A549 (cell line): ENCODE measurements at regions not wholly inside any gene's neighbourhood (a gene's known extent, or its start where the extent isn't known, plus 50 kb on each side); places are given as distances from the start of the nearest gene placed in this dataset.

Experiments
- ATAC-seq, 2 experiments: fragments of 200-7000 bp in 1 of 2; fragments of >200 bp in 1 of 2; cut with Nextera tagmentation in 1 of 2; cut with Tn5 transposase in 1 of 2; 3 replicates each; pipeline versions ENCODE4 v1.8.0 to v1.9.1; 2018 to 2020; ENCODE audit warnings: mild to moderate bottlenecking in 1 of 2, moderate library complexity in 1 of 2
- CTCF ChIA-PET: fragments of 300-600 bp; sonication (Branson Sonifier 250); formaldehyde crosslinking; extraction: SDS; loops from one replicate; lab custom pipeline; 2021; ENCODE audit warnings: antibody characterized with exemption, inconsistent platforms; lab: Yijun Ruan, JAX
- POLR2A ChIA-PET: fragments of 350-600 bp; formaldehyde crosslinking; extraction: SDS; loops from one replicate; lab custom pipeline; 2021; ENCODE audit warnings: antibody characterized with exemption, inconsistent platforms; lab: Yijun Ruan, JAX
- DNase-seq, 2 experiments: peaks; one replicate each; pipeline versions ENCODE4 v3.0.0 to v3.0.0-alpha.2; 2011 to 2016; ENCODE audit warnings: low read depth in 1 of 2, low spot score in 1 of 2
- FAIRE-seq: peaks from 2 replicates; lab custom pipeline; 2011; peaks lifted over from hg19 to GRCh38; lab: Jason Lieb, UNC
- H3K27ac ChIP-seq, 2 experiments: fragments of >200 bp; sonication (Bioruptor Twin); formaldehyde crosslinking; 3 replicates each; pipeline ENCODE4 v1.5.1; 2016 to 2017
- H3K4me1 ChIP-seq: fragments of >200 bp; sonication (Bioruptor Twin); formaldehyde crosslinking; 3 replicates; pipeline ENCODE4 v1.6.1; 2016
- H3K4me2 ChIP-seq: fragments of >200 bp; sonication (Bioruptor Twin); formaldehyde crosslinking; 3 replicates; pipeline ENCODE4 v1.6.1; 2016
- H3K4me3 ChIP-seq: fragments of >200 bp; sonication (Bioruptor Twin); formaldehyde crosslinking; 3 replicates; pipeline ENCODE4 v1.5.1; 2016
- H3K9me3 ChIP-seq: fragments of >200 bp; sonication (Bioruptor Twin); formaldehyde crosslinking; 3 replicates; pipeline ENCODE4 v1.6.1; 2016
- CBX8 ChIP-seq: fragments of 200-600 bp; sonication (generic); IDR thresholded peaks from 2 replicates; pipeline ENCODE4 v1.6.1; 2016
- CHD2 ChIP-seq: fragments of 150-350 bp; IDR thresholded peaks from 2 replicates; pipeline ENCODE4 v1.6.1; 2014; ENCODE audit warnings: low read length; ENCODE audit not compliant: partially characterized antibody
- EHMT2 ChIP-seq: fragments of 200-600 bp; sonication (generic); IDR thresholded peaks from 2 replicates; pipeline ENCODE4 v1.6.1; 2016; ENCODE audit warnings: antibody characterized with exemption, low read depth, mild to moderate bottlenecking, moderate library complexity
- EP300 ChIP-seq, 2 experiments: fragments of >200 bp; sonication (Bioruptor Twin); formaldehyde crosslinking; IDR thresholded peaks; 2 replicates in 1 of 2; 3 replicates in 1 of 2; pipeline ENCODE4 v1.6.1; 2016 to 2017
- ESRRA ChIP-seq: fragments of 150-350 bp; IDR thresholded peaks from 2 replicates; pipeline ENCODE4 v1.6.1; 2014; ENCODE audit warnings: mild to moderate bottlenecking, low read length, borderline replicate concordance
- GATA3 ChIP-seq: IDR thresholded peaks from 2 replicates; pipeline ENCODE4 v1.6.1; 2012; ENCODE audit warnings: borderline replicate concordance
- HDAC2 ChIP-seq: fragments of 200-600 bp; sonication (generic); IDR thresholded peaks from 2 replicates; pipeline ENCODE4 v1.6.1; 2016
- HEYL ChIP-seq: fragments of 250-450 bp; sonication (Bioruptor Pico); IDR thresholded peaks from 2 replicates; pipeline ENCODE4 v1.8.0; 2021; ENCODE audit warnings: mild to moderate bottlenecking, moderate library complexity
- HOXB5 ChIP-seq: fragments of 250-450 bp; sonication (Bioruptor Pico); IDR thresholded peaks from 2 replicates; pipeline ENCODE4 v1.5.0; 2020; ENCODE audit warnings: mild to moderate bottlenecking, moderate library complexity
- JUN ChIP-seq, 2 experiments: fragments of >200 bp; sonication (Bioruptor Twin); formaldehyde crosslinking; IDR thresholded peaks; 2 replicates in 1 of 2; 3 replicates in 1 of 2; pipeline ENCODE4 v1.6.1; 2016 to 2017
- RAD21 ChIP-seq, 2 experiments: fragments of >200 bp in 1 of 2; sonication (Bioruptor Twin) in 1 of 2; formaldehyde crosslinking in 1 of 2; IDR thresholded peaks in 1 of 2; conservative IDR thresholded peaks in 1 of 2; 2 replicates in 1 of 2; 3 replicates in 1 of 2; pipeline ENCODE4 v1.6.1; 2012 to 2018; ENCODE audit warnings: inconsistent platforms in 1 of 2
- RCOR1 ChIP-seq: fragments of 150-350 bp; IDR thresholded peaks from 2 replicates; pipeline ENCODE4 v1.6.1; 2014; ENCODE audit warnings: antibody characterized with exemption, low read length, low read depth
- RNF2 ChIP-seq: fragments of 200-600 bp; sonication (generic); IDR thresholded peaks from 2 replicates; pipeline ENCODE4 v1.6.1; 2016; ENCODE audit warnings: low read depth, mild to moderate bottlenecking, antibody characterized with exemption, moderate library complexity, borderline replicate concordance
- SREBF2 ChIP-seq: fragments of 450-650 bp; IDR thresholded peaks from 2 replicates; pipeline ENCODE4 v1.6.1; 2014; ENCODE audit warnings: mild to moderate bottlenecking, moderate library complexity
- ZNF302 ChIP-seq: fragments of 250-450 bp; sonication (Bioruptor Pico); IDR thresholded peaks from 2 replicates; pipeline ENCODE4 v1.9.0; 2021; ENCODE audit warnings: inconsistent platforms, mild to moderate bottlenecking, moderate library complexity
- WGBS: methylation state at CpG from one replicate; pipeline ENCODE4 v1.1.6; 2017; ENCODE audit errors: missing lambda C conversion rate; 5-methylcytosine and 5-hydroxymethylcytosine counted together
- TF ChIP-seq, protein P1 (sequence below): fragments of 150-350 bp; IDR thresholded peaks from 2 replicates; pipeline ENCODE4 v1.6.1; 2014; ENCODE audit warnings: low read depth, mild to moderate bottlenecking, low read length
- TF ChIP-seq, protein P2 (sequence below): fragments of >200 bp; sonication (Bioruptor Twin); formaldehyde crosslinking; IDR thresholded peaks from 3 replicates; pipeline ENCODE4 v1.5.1; 2016
- TF ChIP-seq, protein P3 (sequence below): fragments of 450-650 bp; IDR thresholded peaks from 2 replicates; pipeline ENCODE4 v1.6.1; 2014; ENCODE audit warnings: antibody characterized with exemption
- TF ChIP-seq, protein P4 (sequence below): fragments of 250-450 bp; sonication (Bioruptor Pico); IDR thresholded peaks from 2 replicates; pipeline ENCODE4 v1.5.0; 2021; ENCODE audit warnings: mild to moderate bottlenecking, moderate library complexity, borderline replicate concordance
- TF ChIP-seq, protein P5 (sequence below): IDR thresholded peaks from 2 replicates; pipeline ENCODE4 v1.6.1; 2012; ENCODE audit warnings: low read depth, borderline replicate concordance
- TF ChIP-seq, protein P6 (sequence below): IDR thresholded peaks from 2 replicates; pipeline ENCODE4 v1.6.1; 2012
- TF ChIP-seq, protein P7 (sequence below): fragments of >200 bp; sonication (Bioruptor Twin); formaldehyde crosslinking; IDR thresholded peaks from 2 replicates; pipeline ENCODE4 v1.6.1; 2016

DNA sequence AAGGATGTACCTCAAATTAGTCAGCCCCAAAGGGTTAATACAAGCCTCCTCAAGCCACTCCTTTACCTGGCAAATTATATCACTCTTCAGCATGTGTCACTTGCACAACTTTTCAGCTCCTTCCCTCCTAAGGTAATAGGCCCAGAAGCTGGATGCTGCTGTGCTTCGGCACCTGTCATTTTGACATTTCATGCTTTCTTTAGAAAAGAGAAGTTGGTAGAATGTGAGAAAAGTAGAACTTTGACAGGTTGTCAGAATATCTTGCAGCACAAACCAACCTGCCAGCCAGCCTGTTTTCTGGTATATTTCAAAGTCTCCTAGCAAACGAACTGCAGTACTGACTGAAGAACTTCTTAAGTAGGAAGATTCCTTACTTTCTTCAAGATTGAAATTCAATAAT is 2136.9 kb downstream of the MAT2B start:
- no peak overlapping the region for H3K27ac ChIP-seq
- FAIRE-seq (no peak), ATAC-seq (no peak), DNase-seq (no peak)
- H3K4me2 ChIP-seq = no peak overlapping the region
- ChIA-PET CTCF (interaction anchor here (1.2 kb wide), 1 partner anchor 12 kb away, joined by 3 read pairs; no protein-coding TSS in a partner anchor), POLR2A (no interaction called here)
- no peaks in the 10 kb centered on the region for H3K9me3 ChIP-seq
- WGBS = 20% methylated on average over 2 of the region's 2 CpGs
- TF ChIP-seq EP300 (IDR thresholded peaks at IDR 0.05) (no peak), RNF2 (no peak)
- TF ChIP-seq, protein P1, sequence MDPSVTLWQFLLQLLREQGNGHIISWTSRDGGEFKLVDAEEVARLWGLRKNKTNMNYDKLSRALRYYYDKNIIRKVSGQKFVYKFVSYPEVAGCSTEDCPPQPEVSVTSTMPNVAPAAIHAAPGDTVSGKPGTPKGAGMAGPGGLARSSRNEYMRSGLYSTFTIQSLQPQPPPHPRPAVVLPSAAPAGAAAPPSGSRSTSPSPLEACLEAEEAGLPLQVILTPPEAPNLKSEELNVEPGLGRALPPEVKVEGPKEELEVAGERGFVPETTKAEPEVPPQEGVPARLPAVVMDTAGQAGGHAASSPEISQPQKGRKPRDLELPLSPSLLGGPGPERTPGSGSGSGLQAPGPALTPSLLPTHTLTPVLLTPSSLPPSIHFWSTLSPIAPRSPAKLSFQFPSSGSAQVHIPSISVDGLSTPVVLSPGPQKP = no peak
- TF ChIP-seq, protein P2, sequence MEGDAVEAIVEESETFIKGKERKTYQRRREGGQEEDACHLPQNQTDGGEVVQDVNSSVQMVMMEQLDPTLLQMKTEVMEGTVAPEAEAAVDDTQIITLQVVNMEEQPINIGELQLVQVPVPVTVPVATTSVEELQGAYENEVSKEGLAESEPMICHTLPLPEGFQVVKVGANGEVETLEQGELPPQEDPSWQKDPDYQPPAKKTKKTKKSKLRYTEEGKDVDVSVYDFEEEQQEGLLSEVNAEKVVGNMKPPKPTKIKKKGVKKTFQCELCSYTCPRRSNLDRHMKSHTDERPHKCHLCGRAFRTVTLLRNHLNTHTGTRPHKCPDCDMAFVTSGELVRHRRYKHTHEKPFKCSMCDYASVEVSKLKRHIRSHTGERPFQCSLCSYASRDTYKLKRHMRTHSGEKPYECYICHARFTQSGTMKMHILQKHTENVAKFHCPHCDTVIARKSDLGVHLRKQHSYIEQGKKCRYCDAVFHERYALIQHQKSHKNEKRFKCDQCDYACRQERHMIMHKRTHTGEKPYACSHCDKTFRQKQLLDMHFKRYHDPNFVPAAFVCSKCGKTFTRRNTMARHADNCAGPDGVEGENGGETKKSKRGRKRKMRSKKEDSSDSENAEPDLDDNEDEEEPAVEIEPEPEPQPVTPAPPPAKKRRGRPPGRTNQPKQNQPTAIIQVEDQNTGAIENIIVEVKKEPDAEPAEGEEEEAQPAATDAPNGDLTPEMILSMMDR = no peak
- TF ChIP-seq, protein P3, sequence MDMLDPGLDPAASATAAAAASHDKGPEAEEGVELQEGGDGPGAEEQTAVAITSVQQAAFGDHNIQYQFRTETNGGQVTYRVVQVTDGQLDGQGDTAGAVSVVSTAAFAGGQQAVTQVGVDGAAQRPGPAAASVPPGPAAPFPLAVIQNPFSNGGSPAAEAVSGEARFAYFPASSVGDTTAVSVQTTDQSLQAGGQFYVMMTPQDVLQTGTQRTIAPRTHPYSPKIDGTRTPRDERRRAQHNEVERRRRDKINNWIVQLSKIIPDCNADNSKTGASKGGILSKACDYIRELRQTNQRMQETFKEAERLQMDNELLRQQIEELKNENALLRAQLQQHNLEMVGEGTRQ = no peak
- TF ChIP-seq, protein P4, sequence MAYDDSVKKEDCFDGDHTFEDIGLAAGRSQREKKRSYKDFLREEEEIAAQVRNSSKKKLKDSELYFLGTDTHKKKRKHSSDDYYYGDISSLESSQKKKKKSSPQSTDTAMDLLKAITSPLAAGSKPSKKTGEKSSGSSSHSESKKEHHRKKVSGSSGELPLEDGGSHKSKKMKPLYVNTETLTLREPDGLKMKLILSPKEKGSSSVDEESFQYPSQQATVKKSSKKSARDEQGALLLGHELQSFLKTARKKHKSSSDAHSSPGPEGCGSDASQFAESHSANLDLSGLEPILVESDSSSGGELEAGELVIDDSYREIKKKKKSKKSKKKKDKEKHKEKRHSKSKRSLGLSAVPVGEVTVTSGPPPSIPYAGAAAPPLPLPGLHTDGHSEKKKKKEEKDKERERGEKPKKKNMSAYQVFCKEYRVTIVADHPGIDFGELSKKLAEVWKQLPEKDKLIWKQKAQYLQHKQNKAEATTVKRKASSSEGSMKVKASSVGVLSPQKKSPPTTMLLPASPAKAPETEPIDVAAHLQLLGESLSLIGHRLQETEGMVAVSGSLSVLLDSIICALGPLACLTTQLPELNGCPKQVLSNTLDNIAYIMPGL = no peak
- no peak overlapping the region for H3K4me3 ChIP-seq
- no peaks in the 10 kb centered on the region for H3K4me1 ChIP-seq

DNA sequence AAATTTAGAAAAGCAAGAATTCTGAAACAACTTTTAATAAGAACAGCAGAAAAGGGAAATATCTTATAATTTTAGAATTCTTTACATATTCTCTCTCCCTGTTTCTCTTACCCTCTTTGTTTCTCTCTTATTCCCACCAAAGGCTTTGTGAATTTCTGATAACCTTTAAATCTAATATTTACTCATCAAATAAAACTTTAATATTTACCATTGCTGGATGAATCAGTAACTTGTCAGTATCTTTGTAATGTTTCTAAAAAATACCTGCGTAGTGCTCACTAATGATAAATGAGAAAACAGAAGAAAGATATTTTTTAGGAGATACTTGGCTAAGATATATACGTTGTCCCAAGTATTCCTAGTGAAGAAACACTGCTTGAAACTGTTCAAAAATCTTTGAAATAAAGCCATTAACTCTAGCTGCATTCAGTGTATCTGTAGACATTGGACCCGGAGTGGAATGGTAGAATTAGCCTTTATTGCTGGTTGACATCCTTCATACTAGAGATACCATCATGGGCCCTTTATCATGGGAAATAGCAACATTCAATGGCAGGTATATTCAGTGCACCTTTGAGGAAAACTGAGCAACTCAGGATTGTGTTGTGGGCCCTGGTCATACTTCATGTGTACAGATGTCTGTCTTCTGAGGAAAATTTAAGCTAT is 2160.4 kb downstream of the MAT2B start:
- 8% methylated on average over 3 of the region's 3 CpGs for WGBS
- ATAC-seq = no peak
- no peak for FAIRE-seq
- CTCF ChIA-PET = no interaction called here
- no peak overlapping the region for H3K27ac ChIP-seq
- H3K4me3 ChIP-seq = no peak overlapping the region
- no peaks in the 10 kb centered on the region for H3K4me1 ChIP-seq
- TF ChIP-seq, protein P1 = no peak
- TF ChIP-seq, protein P5, sequence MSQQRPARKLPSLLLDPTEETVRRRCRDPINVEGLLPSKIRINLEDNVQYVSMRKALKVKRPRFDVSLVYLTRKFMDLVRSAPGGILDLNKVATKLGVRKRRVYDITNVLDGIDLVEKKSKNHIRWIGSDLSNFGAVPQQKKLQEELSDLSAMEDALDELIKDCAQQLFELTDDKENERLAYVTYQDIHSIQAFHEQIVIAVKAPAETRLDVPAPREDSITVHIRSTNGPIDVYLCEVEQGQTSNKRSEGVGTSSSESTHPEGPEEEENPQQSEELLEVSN = no peak
- TF ChIP-seq HOXB5 (CRISPR knock-in tag) (no peak), CHD2 (no peak), HDAC2 (no peak), ZNF302 (CRISPR knock-in tag) (no peak), SREBF2 (no peak), RAD21 (conservative IDR thresholded peaks at IDR 0.05 in 1 of 2, IDR thresholded peaks at IDR 0.05 in 1 of 2) (no peak), EHMT2 (no peak), HEYL (no peak), GATA3 (no peak), JUN (IDR thresholded peaks at IDR 0.05) (no peak), RCOR1 (no peak), ESRRA (no peak), CBX8 (no peak)
- TF ChIP-seq, protein P3 = no peak
- TF ChIP-seq, protein P4 = no peak
- TF ChIP-seq, protein P6, sequence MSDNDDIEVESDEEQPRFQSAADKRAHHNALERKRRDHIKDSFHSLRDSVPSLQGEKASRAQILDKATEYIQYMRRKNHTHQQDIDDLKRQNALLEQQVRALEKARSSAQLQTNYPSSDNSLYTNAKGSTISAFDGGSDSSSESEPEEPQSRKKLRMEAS = no peak
- TF ChIP-seq, protein P7, sequence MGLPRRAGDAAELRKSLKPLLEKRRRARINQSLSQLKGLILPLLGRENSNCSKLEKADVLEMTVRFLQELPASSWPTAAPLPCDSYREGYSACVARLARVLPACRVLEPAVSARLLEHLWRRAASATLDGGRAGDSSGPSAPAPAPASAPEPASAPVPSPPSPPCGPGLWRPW = no peak
- DNase-seq = no peak
- H3K9me3 ChIP-seq = no peaks in the 10 kb centered on the region
- POLR2A ChIA-PET = no interaction called here
- no peak overlapping the region for H3K4me2 ChIP-seq
